ENCODE measurements at regions not wholly inside any gene's neighbourhood (a gene's known extent, or its start where the extent isn't known, plus 50 kb on each side); places are given as distances from the start of the nearest gene placed in this dataset.

- TF ChIP-seq POLR2AphosphoS5 (IDR thresholded peaks at IDR 0.05) (no peak), POLR2A (IDR thresholded peaks at IDR 0.05) (no peak), CTCF (IDR thresholded peaks at IDR 0.05) (no peak), EP300 (IDR thresholded peaks at IDR 0.05) (no peak)
Measured at GRCh38 chr2:171244466-171244969, 83.8 kb upstream of the TLK1 start.
